NCI-H2227 (cell line): ENCODE measurements at regions not wholly inside any gene's neighbourhood (a gene's known extent, or its start where the extent isn't known, plus 50 kb on each side); places are given as distances from the start of the nearest gene placed in this dataset.
"Not testable (repeated sequence)": the region's sequence is repeated elsewhere in the genome, so short reads cannot be mapped to it uniquely, and the experiment has no call there.

Source experiments
- DNase-seq: peaks from one replicate; lab custom pipeline; 2025; ENCODE audit not compliant: unreplicated experiment; lab: John Stamatoyannopoulos, UW

DNA sequence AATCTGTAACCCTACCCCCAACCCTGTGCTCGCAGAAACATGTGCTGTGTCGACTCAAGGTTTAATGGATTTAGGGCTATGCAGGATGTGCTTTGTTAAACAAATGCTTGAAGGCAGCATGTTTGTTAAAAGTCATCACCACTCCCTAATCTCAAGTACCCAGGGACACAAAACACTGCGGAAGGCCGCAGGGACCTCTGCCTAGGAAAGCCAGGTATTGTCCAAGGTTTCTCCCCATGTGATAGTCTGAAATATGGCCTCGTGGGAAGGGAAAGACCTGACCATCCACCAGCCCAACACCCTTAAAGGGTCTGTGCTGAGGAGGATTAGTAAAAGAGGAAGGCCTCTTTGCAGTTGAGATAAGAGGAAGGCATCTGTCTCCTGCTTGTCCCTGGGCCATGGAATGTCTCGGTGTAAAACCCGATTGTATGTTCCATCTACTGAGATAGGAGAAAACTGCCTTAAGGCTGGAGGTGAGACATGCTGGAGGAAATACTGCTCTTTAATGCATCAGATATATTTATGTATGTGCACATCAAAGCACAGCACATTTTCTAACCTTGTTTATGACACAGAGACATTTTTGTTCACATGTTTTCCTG lies 94.4 kb downstream of the LSM3 start:
- DNase-seq, result not testable (repeated sequence)

DNA sequence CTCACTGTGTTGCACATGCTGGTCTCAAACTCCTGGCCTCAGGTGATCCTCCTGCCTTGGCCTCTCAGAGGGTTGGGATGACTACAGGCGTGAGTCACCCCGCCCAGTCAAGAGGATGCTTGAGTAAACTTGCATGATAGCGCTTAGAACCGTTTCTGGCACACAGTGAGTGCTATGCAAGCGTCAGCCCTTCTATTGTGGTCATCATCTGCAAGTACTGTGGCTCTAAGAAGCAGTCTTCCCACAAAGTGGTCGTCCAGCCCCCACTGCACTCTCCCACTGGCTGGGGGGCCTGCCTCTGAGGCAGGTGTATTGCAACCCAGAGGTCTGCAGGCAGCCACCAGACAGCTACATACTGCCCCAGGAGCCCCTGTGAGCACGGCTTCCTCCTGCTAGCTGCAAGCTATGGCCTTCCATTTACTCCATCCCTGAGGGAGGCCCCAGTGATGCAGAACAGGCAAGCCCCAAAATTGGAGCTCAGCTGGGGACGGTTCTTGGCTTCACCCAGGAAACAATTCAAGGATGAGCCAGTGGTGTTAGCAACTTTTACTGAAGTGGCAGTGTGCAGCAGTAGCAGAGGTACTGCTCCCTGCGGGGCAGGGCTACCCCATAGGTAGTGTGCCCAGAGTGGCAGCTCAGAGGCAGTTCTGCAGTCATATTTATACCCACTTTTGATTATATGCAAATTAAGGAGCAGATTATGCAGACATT lies 95.4 kb downstream of the LSM3 start:
- DNase-seq, result no peak

DNA sequence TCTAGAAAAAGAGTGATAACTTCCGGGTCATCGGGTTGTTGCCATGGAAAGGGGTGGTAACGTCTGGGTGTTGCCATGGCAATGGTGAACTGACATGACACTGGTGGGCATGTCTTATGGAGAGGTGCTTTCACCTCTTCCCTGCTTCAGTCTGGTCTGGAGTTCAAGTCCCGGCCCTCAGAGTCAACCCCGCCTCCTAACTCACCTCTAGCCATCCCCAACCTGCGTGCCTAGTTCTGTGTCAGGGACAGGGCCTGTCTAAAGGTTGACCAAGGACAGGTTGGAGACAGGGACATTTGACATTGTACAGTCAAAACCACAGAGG lies 96.0 kb downstream of the LSM3 start:
- peak; percentile 2 for DNase-seq

DNA sequence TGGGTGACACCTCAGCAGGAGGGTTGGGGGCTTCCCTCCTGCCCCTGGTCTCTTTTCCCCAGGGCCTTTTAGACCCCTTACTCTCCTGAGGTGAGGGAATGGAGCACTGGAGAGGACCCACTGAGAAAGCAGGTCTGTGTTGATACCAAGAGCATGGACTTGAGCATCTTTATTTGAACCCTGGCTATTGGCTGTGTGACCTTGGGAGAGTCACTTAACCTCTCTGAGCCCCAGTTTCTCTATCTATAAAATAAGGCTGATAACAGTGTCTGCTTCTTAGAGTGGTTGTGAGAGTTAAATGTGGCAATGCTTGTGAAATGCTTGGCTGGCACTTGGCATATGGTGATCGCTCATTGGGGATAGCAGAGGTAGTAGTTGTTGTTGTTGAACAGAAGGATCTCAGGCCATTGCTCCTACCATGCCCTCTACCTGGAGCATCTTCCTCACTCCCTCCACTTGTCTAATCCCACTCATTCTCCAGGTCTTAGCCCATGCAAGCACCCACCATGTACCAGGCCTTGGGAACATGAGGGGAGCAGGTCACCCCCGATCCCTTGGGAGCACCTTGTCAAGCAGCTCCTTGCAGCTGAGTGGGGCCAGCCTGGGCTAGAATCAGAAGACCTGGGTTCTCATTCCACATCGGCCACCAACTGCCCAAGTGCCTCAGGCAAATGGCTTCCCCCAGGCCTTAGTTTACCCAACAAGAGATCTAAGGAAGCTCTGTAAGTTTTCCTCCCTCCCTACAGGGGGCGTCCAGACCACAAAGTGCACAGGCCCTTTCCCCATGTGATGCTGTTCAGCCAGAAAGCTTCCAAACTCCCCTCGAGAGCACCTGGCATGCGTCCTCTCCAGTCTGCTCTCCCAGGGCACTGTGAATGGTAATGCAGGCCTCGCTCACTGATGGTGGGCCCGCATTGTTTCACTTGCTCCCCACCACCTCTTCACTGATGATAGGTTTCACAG lies 96.7 kb downstream of the LSM3 start:
- DNase-seq, result no peak

- DNase-seq, result no peak
These were observed 97.6 kb downstream of the LSM3 start for GRCh38 chr3:14275962-14276909.

- DNase-seq, result no peak
These were observed 98.9 kb downstream of the LSM3 start for GRCh38 chr3:14277557-14277956.

GRCh38 chr3:14278265-14278798 lies 99.7 kb downstream of the LSM3 start:
- no peak for DNase-seq

GRCh38 chr3:14278799-14279625 lies 100.4 kb downstream of the LSM3 start:
- DNase-seq, result no peak

DNA sequence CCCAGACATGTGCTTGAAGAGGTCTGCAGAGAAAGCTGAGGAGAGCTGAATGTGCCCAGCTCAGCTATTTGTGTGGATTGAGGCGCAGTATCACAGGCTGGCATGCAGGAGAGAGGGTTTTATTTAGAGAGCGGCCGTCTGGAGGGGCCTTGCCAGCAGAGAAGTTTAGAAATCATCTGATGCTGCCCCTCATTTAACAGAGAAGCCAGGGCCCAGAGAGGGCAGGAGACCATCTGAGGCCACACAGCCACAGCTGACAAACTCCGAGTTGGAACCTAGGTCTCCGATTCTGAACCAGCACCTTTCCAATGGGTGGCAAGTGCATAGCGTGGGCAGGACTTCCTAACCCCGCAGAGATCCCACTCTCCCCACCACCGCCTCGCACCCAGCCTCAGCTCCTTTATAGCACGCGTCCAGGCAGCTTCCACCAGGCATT lies 101.0 kb downstream of the LSM3 start:
- no peak for DNase-seq

DNA sequence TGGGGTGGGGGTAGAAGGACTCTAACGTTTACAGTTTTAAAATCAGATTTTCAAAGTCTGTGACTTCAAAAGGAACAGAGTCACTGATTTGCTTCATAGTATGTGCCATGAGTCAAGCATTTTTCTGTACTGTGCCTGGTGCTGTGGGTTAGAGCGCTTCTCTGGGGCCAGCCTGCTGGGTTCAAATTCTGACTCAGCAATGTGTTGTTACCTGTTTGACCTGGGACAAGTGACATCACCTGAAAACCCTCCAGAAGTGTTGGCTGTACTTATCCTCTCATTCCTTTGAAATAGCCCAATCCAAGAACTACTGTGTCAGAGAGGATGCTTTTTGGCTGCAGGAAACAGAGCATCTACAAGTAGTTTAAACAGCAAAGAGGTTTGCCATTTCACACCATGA lies 101.7 kb downstream of the LSM3 start:
- DNase-seq, result no peak

DNA sequence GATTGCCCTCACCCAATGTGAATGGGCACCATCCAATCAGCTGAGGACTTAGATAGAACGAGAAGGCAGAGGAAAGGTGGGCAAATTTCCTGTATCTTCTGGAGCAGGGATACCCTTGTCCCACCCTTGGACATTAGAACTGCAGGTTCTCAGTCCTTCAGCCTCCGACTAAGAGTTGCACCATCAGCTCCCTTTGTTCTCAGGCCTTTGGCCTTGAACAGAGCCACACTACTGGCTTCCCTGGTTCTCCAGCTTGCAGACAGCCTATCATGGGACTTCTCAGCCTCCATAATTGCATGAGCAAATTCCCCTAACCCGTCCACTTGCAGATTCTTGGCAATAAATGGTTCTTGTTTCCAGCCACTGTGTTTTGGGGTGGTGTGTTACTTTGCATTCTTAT lies 102.4 kb downstream of the LSM3 start:
- DNase-seq, result no peak

GRCh38 chr3:14282001-14282705 lies 103.5 kb downstream of the LSM3 start:
- no peak for DNase-seq

DNA sequence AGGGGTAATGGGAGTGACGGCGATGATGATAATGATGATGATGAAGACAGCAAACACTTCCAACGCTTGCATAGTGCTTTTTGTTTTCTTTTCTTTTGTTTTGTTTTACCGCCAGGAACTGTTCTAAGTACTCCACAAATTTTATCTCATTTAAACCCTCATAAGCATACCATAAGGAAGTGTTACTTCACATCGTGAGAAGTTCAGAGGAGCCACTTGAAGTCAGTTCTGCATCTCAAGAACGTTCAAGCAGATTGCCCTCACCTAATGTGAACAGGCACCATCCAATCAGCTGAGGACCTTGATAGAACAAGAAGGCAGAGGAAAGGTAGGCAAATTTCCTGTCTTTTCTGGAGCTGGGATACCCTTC lies 104.1 kb downstream of the LSM3 start:
- DNase-seq, result no peak

GRCh38 chr3:14283092-14283812 lies 104.6 kb downstream of the LSM3 start:
- DNase-seq, result no peak

DNA sequence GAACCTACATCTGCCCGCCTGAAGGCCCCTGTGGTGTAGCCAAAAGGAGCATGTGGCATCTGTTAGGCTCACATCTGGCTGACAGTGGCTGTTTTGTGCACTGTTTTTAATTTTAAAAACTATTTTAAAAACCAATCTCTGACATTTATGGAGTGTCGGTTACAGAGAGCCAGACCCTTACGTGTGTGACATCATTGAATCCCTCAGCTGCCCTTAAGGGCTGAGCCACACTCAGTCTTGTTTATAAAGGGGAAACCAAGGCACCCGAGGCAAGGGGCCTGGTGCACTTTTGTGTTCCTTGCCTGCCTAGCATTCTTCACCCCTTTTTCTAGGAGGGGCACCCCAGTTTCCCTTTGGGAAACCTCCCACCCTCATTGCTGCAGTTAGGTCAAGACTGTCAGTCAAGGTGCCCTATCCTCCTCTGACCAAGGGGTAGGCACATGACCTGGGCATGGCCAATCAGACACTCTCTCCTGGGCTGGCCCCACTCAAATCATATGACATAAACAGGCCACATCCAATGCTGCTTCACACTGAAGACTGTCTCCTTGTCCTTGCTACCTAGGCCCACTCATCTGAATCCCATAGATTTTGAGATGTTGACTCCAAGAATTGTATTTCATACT lies 105.3 kb downstream of the LSM3 start:
- no peak for DNase-seq

DNA sequence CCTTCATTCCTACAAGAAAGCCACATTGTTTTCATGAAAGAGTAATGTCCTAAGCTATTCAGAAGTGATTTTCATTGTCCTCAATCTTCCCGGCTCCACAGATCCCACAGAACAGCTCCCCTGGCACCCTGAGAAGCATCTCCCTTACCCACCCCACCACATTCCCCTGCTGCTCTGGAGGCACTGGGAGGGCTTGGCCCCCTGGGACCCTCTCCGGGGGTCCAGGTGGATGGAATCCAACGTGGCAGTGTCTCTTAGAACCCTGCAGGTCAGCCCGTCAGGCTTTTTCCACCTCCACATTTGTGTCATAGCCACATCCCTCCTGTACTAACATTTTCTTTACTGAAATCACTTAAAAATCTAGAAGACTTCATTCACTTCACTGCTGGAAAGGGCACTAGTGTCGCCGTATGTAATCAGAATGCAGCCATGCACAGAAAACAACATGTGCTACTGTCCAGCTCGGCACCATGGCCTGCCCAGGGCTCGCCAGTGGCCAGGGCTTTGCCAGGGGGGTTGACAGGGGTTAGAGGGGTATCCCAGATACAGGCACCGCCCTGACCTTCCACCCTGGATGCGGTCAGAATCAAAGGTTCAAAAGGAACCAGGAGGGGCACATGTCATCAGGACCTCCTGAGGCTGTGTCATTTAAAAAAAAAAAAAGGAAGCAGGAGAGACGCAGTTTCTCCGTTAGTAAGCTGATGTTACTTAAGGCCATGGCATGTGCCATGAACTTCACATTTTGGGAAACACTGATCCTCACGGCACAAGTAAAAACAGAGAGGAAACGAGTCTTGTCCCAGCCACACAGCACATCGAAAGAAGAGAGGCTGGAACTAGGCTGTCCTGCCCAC lies 106.3 kb downstream of the LSM3 start:
- DNase-seq, result no peak

DNA sequence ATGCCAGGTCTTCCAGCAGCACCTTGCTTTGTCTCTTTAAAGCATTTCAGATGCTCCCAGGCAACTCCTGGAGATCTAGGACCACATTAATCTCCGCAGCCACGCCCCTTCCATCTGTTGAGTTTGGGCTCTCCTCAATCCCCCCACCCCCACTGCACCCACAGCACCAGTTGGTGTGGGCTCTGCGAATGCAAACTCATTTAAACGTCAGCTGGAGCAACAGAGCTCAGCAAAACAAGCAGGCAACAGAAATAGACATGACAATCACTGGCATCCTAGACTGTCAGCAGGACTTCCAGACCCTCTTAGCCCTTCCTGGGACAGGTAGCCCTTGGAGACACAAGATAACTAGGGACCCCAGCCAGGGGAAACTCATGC lies 106.9 kb downstream of the LSM3 start:
- DNase-seq, result peak; percentile 72
